ENCODE measurements at regions not wholly inside any gene's neighbourhood (a gene's known extent, or its start where the extent isn't known, plus 50 kb on each side); places are given as distances from the start of the nearest gene placed in this dataset.

GRCh38 chr7:27466703-27467102 is 196.0 kb downstream of the HIBADH start:
- no peak overlapping the region for H3K4me3 ChIP-seq (ENCODE audit: low read depth in 1 of 5, low read length in 5 of 5)
- peaks cover 0 to 9% (median 2%) of the 10 kb centered on the region in 5 donors for H3K27me3 ChIP-seq (ENCODE audit: control insufficient read depth in 5 of 5, insufficient read depth in 4 of 5, low read length in 5 of 5)
- no peak overlapping the region for H3K9ac ChIP-seq (ENCODE audit: low read length in 5 of 5)

DNA sequence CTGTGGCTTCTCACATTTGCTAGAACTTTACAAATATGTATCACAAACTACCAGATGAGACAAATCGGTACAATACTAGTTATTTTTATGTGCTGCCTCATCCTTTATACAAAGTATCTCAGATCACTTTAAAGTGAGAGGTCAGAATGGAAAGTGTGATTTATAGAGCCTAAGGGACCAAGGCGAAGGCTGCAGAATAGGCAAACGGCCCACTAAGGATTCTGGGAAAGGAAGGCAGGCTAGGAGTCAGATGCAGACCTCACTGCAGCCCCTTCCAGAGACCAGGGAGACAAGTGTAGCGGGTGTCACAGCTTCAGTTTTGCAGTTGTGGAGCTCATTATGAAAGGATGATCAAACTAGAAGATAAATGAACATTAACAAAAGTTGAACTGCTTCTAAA is 190.6 kb downstream of the HIBADH start:
- Histone ChIP-seq H3K9me3 (ENCODE audit: control insufficient read depth in 5 of 5, low read length in 5 of 5) (no peaks in the 10 kb centered on the region), H3K27ac (ENCODE audit: low read depth, low read length) (no peak overlapping the region), H3K36me3 (ENCODE audit: control insufficient read depth in 5 of 5, insufficient read depth in 5 of 5, low read length in 5 of 5) (no peaks in the 10 kb centered on the region), H3K4me1 (ENCODE audit: control insufficient read depth in 5 of 5, insufficient read depth in 5 of 5, low read length in 5 of 5) (peaks cover 0 to 6% (median 0%) of the 10 kb centered on the region in 5 donors), H3K4me3 (ENCODE audit: low read depth in 1 of 5, low read length in 5 of 5) (no peak overlapping the region), H3K9ac (ENCODE audit: low read length in 5 of 5) (no peak overlapping the region), H3K27me3 (ENCODE audit: control insufficient read depth in 5 of 5, insufficient read depth in 4 of 5, low read length in 5 of 5) (peaks cover 0 to 3% (median 0%) of the 10 kb centered on the region in 5 donors)

More at GRCh38 chr7:27466703-27467102, 196.0 kb downstream of the HIBADH start:
- Histone ChIP-seq H3K27ac (ENCODE audit: low read depth, low read length) (no peak overlapping the region), H3K36me3 (ENCODE audit: control insufficient read depth in 5 of 5, insufficient read depth in 5 of 5, low read length in 5 of 5) (no peaks in the 10 kb centered on the region), H3K9me3 (ENCODE audit: control insufficient read depth in 5 of 5, low read length in 5 of 5) (no peaks in the 10 kb centered on the region), H3K4me1 (ENCODE audit: control insufficient read depth in 5 of 5, insufficient read depth in 5 of 5, low read length in 5 of 5) (peaks cover 0 to 6% (median 1%) of the 10 kb centered on the region in 5 donors)
